ENCODE measurements at regions not wholly inside any gene's neighbourhood (a gene's known extent, or its start where the extent isn't known, plus 50 kb on each side); places are given as distances from the start of the nearest gene placed in this dataset.

DNA sequence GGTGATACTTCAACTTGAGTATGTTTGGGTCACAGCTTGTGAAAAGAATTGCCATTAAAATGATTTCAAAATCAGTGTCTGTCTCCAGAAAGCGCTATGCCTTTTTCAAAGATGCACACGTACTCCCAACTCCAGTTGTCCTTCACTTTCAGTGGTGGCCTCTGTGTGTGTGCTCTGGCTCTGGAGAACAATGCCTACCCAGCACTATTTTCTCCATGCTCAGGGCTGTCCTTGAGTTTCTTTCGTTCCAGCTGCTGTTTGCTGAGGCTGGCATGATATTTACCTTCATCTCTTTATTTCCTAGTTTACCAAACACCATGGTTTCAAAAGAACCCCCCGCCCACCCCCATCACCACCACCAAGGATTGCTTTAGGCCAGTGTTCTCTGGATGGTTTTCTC lies 136.8 kb downstream of the QRSL1 start:
- no peak overlapping the region for H3K9ac ChIP-seq (ENCODE audit: low read length)
- H3K27me3 ChIP-seq (ENCODE audit: low read depth, low read length): no peaks in the 10 kb centered on the region
- TF ChIP-seq, protein P1, sequence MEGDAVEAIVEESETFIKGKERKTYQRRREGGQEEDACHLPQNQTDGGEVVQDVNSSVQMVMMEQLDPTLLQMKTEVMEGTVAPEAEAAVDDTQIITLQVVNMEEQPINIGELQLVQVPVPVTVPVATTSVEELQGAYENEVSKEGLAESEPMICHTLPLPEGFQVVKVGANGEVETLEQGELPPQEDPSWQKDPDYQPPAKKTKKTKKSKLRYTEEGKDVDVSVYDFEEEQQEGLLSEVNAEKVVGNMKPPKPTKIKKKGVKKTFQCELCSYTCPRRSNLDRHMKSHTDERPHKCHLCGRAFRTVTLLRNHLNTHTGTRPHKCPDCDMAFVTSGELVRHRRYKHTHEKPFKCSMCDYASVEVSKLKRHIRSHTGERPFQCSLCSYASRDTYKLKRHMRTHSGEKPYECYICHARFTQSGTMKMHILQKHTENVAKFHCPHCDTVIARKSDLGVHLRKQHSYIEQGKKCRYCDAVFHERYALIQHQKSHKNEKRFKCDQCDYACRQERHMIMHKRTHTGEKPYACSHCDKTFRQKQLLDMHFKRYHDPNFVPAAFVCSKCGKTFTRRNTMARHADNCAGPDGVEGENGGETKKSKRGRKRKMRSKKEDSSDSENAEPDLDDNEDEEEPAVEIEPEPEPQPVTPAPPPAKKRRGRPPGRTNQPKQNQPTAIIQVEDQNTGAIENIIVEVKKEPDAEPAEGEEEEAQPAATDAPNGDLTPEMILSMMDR (IDR thresholded peaks at IDR 0.05; ENCODE audit: low read depth, low read length): no peak
- no peak for TF ChIP-seq EZH2phosphoT487 (IDR thresholded peaks at IDR 0.05; ENCODE audit: low read depth)
- H3K4me3 ChIP-seq (ENCODE audit: low read length): no peak overlapping the region
- no peak overlapping the region for H3K4me2 ChIP-seq (ENCODE audit: low read length)
- no peaks in the 10 kb centered on the region for H3K4me1 ChIP-seq (ENCODE audit: low read length)
- H2AFZ ChIP-seq (ENCODE audit: low read depth, low read length): no peak overlapping the region
- H3K36me3 ChIP-seq (replicated peaks; ENCODE audit: low read depth, low read length): no peaks in the 10 kb centered on the region
- H3K79me2 ChIP-seq (ENCODE audit: low read length): no peaks in the 10 kb centered on the region
- H4K20me1 ChIP-seq (ENCODE audit: insufficient read depth, low read length): no peaks in the 10 kb centered on the region
- H3K27ac ChIP-seq (ENCODE audit: low read length): no peak overlapping the region
- no peaks in the 10 kb centered on the region for H3K9me3 ChIP-seq (ENCODE audit: insufficient read depth, low read length)

DNA sequence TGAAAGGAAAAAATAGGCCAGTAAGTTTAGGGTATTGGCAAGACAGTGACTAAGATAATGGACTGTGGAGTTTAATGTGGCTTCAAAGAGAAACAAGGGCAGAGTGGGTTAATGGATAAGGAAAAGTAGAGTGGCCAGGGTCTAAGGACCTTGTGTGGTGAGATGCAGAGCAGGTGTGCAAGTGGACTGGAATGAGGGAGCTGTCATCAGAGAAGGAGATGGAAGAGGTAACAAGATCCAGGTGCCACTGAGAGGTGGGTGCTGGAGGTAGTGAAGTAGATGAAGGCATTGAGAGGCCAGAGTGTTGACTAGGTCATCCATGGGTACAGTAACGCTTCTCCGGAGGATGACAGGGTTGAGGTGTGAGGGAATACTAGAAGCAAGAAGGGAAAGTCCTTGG lies 136.1 kb downstream of the QRSL1 start:
- H3K79me2 ChIP-seq (ENCODE audit: low read length): no peaks in the 10 kb centered on the region
- no peaks in the 10 kb centered on the region for H3K4me1 ChIP-seq (ENCODE audit: low read length)
- H2AFZ ChIP-seq (ENCODE audit: low read depth, low read length): no peak overlapping the region
- no peaks in the 10 kb centered on the region for H3K36me3 ChIP-seq (replicated peaks; ENCODE audit: low read depth, low read length)
- no peaks in the 10 kb centered on the region for H3K27me3 ChIP-seq (ENCODE audit: low read depth, low read length)
- H3K27ac ChIP-seq (ENCODE audit: low read length): no peak overlapping the region
- no peak overlapping the region for H3K4me2 ChIP-seq (ENCODE audit: low read length)
- H4K20me1 ChIP-seq (ENCODE audit: insufficient read depth, low read length): no peaks in the 10 kb centered on the region
- no peak overlapping the region for H3K9ac ChIP-seq (ENCODE audit: low read length)
- TF ChIP-seq, protein P1 (IDR thresholded peaks at IDR 0.05; ENCODE audit: low read depth, low read length): no peak
- TF ChIP-seq EZH2phosphoT487 (IDR thresholded peaks at IDR 0.05; ENCODE audit: low read depth): no peak
- H3K9me3 ChIP-seq (ENCODE audit: insufficient read depth, low read length): no peaks in the 10 kb centered on the region
- no peak overlapping the region for H3K4me3 ChIP-seq (ENCODE audit: low read length)

DNA sequence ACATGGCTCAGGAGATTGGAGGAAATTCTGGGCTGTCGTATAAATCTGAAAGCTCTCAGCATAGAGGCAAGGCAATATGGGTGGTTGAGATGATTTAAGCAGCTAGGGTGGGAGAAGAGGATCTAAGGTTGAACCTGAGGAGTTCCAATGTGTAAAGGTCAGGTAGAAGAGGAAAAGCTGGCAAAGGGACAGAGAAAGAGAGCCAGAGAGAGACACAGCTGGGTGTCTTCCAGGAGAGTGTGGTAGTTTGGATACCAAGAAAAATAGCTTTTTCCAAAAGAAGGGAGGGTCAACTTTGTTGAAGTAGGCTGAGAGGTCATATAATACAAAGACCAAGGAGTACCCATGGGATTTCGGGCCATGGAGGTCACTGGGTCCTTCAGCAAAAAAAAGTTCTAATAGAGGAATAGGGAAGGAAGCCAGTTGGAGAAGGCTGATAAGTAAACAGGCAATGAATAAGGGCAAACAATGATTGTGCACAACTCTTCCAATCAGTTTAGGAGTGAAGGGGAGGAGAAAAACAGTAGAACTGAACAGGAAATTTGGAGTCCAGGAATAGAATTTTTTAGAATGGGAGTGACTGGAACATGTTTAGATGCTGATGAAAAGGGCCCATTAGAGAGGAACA lies 135.1 kb downstream of the QRSL1 start:
- TF ChIP-seq, protein P1 (IDR thresholded peaks at IDR 0.05; ENCODE audit: low read depth, low read length): no peak
- TF ChIP-seq EZH2phosphoT487 (IDR thresholded peaks at IDR 0.05; ENCODE audit: low read depth): no peak
- no peaks in the 10 kb centered on the region for H3K27me3 ChIP-seq (ENCODE audit: low read depth, low read length)
- no peaks in the 10 kb centered on the region for H3K9me3 ChIP-seq (ENCODE audit: insufficient read depth, low read length)
- no peaks in the 10 kb centered on the region for H3K4me1 ChIP-seq (ENCODE audit: low read length)
- no peak overlapping the region for H3K27ac ChIP-seq (ENCODE audit: low read length)
- no peaks in the 10 kb centered on the region for H3K79me2 ChIP-seq (ENCODE audit: low read length)
- H3K4me3 ChIP-seq (ENCODE audit: low read length): no peak overlapping the region
- no peaks in the 10 kb centered on the region for H4K20me1 ChIP-seq (ENCODE audit: insufficient read depth, low read length)
- H3K36me3 ChIP-seq (replicated peaks; ENCODE audit: low read depth, low read length): no peaks in the 10 kb centered on the region
- H3K4me2 ChIP-seq (ENCODE audit: low read length): no peak overlapping the region
- no peak overlapping the region for H3K9ac ChIP-seq (ENCODE audit: low read length)
- H2AFZ ChIP-seq (ENCODE audit: low read depth, low read length): no peak overlapping the region

DNA sequence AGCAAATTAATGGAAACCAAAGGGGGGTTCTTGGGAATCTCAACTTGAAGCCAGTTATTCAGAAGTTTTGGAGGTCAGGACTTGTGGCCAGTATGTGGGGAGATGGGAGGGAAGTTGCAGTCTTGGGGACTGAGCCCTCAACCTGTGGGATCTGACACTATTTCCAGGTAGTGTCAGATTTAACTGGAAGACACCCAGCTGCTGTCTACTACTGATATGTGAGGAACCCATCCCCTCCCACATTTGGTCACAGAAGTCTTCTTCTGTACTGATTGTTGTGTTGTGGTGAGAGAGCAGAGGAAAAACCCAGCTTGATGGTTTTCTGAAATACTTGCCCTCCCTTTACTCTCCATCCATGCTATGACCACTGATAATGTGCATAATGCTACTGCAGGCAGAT lies 134.0 kb downstream of the QRSL1 start:
- Histone ChIP-seq H2AFZ (ENCODE audit: low read depth, low read length) (no peak overlapping the region), H3K4me3 (ENCODE audit: low read length) (no peak overlapping the region), H3K27ac (ENCODE audit: low read length) (no peak overlapping the region), H3K79me2 (ENCODE audit: low read length) (no peaks in the 10 kb centered on the region), H4K20me1 (ENCODE audit: insufficient read depth, low read length) (no peaks in the 10 kb centered on the region), H3K36me3 (replicated peaks; ENCODE audit: low read depth, low read length) (no peaks in the 10 kb centered on the region), H3K4me2 (ENCODE audit: low read length) (no peak overlapping the region), H3K27me3 (ENCODE audit: low read depth, low read length) (no peaks in the 10 kb centered on the region), H3K9me3 (ENCODE audit: insufficient read depth, low read length) (no peaks in the 10 kb centered on the region), H3K4me1 (ENCODE audit: low read length) (no peaks in the 10 kb centered on the region), H3K9ac (ENCODE audit: low read length) (no peak overlapping the region)
- TF ChIP-seq EZH2phosphoT487 (IDR thresholded peaks at IDR 0.05; ENCODE audit: low read depth): no peak
- TF ChIP-seq, protein P1 (IDR thresholded peaks at IDR 0.05; ENCODE audit: low read depth, low read length): no peak
